ENCODE measurements at regions not wholly inside any gene's neighbourhood (a gene's known extent, or its start where the extent isn't known, plus 50 kb on each side); places are given as distances from the start of the nearest gene placed in this dataset.

GRCh38 chr16:55155815-55156214 is 168.2 kb upstream of the IRX6 start:
- Histone ChIP-seq H3K36me3 (ENCODE audit: control insufficient read depth, insufficient read depth, low read length) (no peaks in the 10 kb centered on the region), H3K27me3 (ENCODE audit: control insufficient read depth, insufficient read depth, low read length) (no peaks in the 10 kb centered on the region), H3K4me3 (ENCODE audit: low read depth, low read length) (no peak overlapping the region), H3K27ac (ENCODE audit: low read depth, low read length) (no peak overlapping the region), H3K9me3 (ENCODE audit: control insufficient read depth, insufficient read depth, low read length) (peaks cover 3% of the 10 kb centered on the region), H3K4me1 (ENCODE audit: control insufficient read depth, insufficient read depth, low read length) (no peaks in the 10 kb centered on the region)
- no peak for DNase-seq (ENCODE audit: low read depth in 4 of 6, low spot score in 6 of 6)
- 95% methylated on average over 6 of the region's 9 CpGs for WGBS (ENCODE audit: insufficient coverage)

- H3K27me3 ChIP-seq (ENCODE audit: control insufficient read depth, insufficient read depth, low read length), result peaks cover 5% of the 10 kb centered on the region
- WGBS (ENCODE audit: insufficient coverage), result 94% methylated on average over 6 of the region's 9 CpGs
- no peak overlapping the region for H3K27ac ChIP-seq (ENCODE audit: low read depth, low read length)
- H3K4me3 ChIP-seq (ENCODE audit: low read depth, low read length), result no peak overlapping the region
- no peak for DNase-seq (ENCODE audit: low read depth in 4 of 6, low spot score in 6 of 6)
- no peaks in the 10 kb centered on the region for H3K36me3 ChIP-seq (ENCODE audit: control insufficient read depth, insufficient read depth, low read length)
- H3K9me3 ChIP-seq (ENCODE audit: control insufficient read depth, insufficient read depth, low read length), result no peaks in the 10 kb centered on the region
- H3K4me1 ChIP-seq (ENCODE audit: control insufficient read depth, insufficient read depth, low read length), result no peaks in the 10 kb centered on the region
Measured at GRCh38 chr16:55169780-55170179, 154.2 kb upstream of the IRX6 start.

DNA sequence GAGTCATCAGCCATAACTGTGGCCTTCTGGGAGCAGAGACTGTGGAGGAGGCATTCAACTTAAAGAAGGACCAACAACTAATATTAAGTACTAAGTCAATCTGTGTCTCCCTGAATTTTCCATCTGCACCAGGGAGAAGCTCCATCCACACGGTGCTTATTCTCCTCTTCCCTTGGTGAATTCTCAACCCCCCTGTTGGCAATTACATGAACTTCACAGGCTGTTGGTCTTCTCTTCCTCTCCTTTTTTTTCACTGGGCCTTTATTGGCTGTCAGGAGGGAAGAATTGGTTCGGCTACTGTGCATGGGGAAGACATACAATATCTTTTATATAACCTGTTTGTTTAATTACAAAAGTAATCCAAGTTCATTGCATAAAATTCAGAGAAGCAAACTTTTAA is 152.8 kb upstream of the IRX6 start:
- H3K27ac ChIP-seq (ENCODE audit: low read depth, low read length), result no peak overlapping the region
- H3K27me3 ChIP-seq (ENCODE audit: control insufficient read depth, insufficient read depth, low read length), result peaks cover 9% of the 10 kb centered on the region
- H3K9me3 ChIP-seq (ENCODE audit: control insufficient read depth, insufficient read depth, low read length), result no peaks in the 10 kb centered on the region
- H3K4me1 ChIP-seq (ENCODE audit: control insufficient read depth, insufficient read depth, low read length), result peaks cover 2% of the 10 kb centered on the region
- WGBS (ENCODE audit: insufficient coverage), result 70% methylated on average over 1 of the region's 2 CpGs
- peak in 1 of 6 donors; percentile 2 for DNase-seq (ENCODE audit: low read depth in 4 of 6, low spot score in 6 of 6)
- H3K36me3 ChIP-seq (ENCODE audit: control insufficient read depth, insufficient read depth, low read length), result no peaks in the 10 kb centered on the region
- no peak overlapping the region for H3K4me3 ChIP-seq (ENCODE audit: low read depth, low read length)

DNA sequence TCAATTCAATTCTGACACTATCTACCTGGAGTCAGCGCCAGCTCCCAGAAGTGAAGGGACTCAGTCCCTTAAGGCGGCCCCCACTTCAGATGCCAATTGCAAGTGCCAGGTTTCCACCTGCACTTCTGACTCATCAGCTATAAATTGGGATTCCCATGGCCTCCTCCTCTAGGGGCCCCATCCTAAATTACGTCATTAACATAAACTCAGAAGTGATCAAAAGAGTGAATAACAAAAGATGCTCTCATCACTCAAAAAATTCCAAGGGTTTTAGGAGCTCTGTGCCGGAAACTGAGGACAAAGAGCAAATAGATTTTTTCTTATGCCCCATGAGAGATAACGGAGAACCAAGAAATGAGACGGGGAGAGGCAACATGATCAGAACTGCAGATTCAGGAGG is 148.6 kb upstream of the IRX6 start:
- H3K27me3 ChIP-seq (ENCODE audit: control insufficient read depth, insufficient read depth, low read length), result peaks cover 9% of the 10 kb centered on the region
- H3K9me3 ChIP-seq (ENCODE audit: control insufficient read depth, insufficient read depth, low read length), result peaks cover 2% of the 10 kb centered on the region
- H3K27ac ChIP-seq (ENCODE audit: low read depth, low read length), result no peak overlapping the region
- no peak overlapping the region for H3K4me3 ChIP-seq (ENCODE audit: low read depth, low read length)
- H3K36me3 ChIP-seq (ENCODE audit: control insufficient read depth, insufficient read depth, low read length), result no peaks in the 10 kb centered on the region
- DNase-seq (ENCODE audit: low read depth in 4 of 6, low spot score in 6 of 6), result no peak
- 76% methylated on average over 2 of the region's 6 CpGs for WGBS (ENCODE audit: insufficient coverage)
- peaks cover 16% of the 10 kb centered on the region for H3K4me1 ChIP-seq (ENCODE audit: control insufficient read depth, insufficient read depth, low read length)

- H3K4me1 ChIP-seq (ENCODE audit: control insufficient read depth, insufficient read depth, low read length), result peaks cover 16% of the 10 kb centered on the region
- WGBS (ENCODE audit: insufficient coverage), result 71% methylated on average over 2 of the region's 3 CpGs
- H3K4me3 ChIP-seq (ENCODE audit: low read depth, low read length), result no peak overlapping the region
- H3K27ac ChIP-seq (ENCODE audit: low read depth, low read length), result no peak overlapping the region
- H3K9me3 ChIP-seq (ENCODE audit: control insufficient read depth, insufficient read depth, low read length), result peaks cover 2% of the 10 kb centered on the region
- peak in 2 of 6 donors; percentile 6 to 59 for DNase-seq (ENCODE audit: low read depth in 4 of 6, low spot score in 6 of 6)
- H3K36me3 ChIP-seq (ENCODE audit: control insufficient read depth, insufficient read depth, low read length), result no peaks in the 10 kb centered on the region
- H3K27me3 ChIP-seq (ENCODE audit: control insufficient read depth, insufficient read depth, low read length), result peaks cover 9% of the 10 kb centered on the region
Measured at GRCh38 chr16:55176901-55177300, 147.1 kb upstream of the IRX6 start.

DNA sequence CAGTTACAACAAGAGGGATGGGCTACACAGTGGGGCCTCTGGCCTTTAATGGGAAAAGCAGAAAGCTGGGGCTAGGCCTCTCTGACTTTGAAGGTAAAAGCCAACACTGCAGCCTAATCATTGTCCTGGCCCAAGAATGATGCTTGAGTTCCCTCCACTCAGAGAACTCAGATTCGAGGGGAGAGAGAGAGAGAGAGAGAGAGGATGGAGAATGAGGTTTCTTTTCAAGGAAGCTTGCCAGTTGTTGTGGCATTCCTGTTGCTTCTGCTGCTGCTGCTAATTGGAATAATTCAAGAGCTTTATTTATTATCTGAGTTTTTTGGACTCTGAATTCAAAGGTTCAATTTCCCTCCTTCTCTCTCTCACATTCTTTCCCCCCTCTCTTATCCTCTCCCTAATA is 144.6 kb upstream of the IRX6 start:
- Histone ChIP-seq H3K27ac (ENCODE audit: low read depth, low read length) (peak overlapping the region; percentile 6), H3K4me3 (ENCODE audit: low read depth, low read length) (no peak overlapping the region), H3K27me3 (ENCODE audit: control insufficient read depth, insufficient read depth, low read length) (peaks cover 8% of the 10 kb centered on the region), H3K4me1 (ENCODE audit: control insufficient read depth, insufficient read depth, low read length) (peaks cover 16% of the 10 kb centered on the region), H3K36me3 (ENCODE audit: control insufficient read depth, insufficient read depth, low read length) (no peaks in the 10 kb centered on the region), H3K9me3 (ENCODE audit: control insufficient read depth, insufficient read depth, low read length) (peaks cover 2% of the 10 kb centered on the region)
- 50% methylated on average over 1 of the region's 1 CpG for WGBS (ENCODE audit: insufficient coverage)
- peak in 4 of 6 donors; percentile 1 to 55 (median 18) for DNase-seq (ENCODE audit: low read depth in 4 of 6, low spot score in 6 of 6)

- WGBS (ENCODE audit: insufficient coverage), result 33% methylated on average over 13 of the region's 15 CpGs
- H3K9me3 ChIP-seq (ENCODE audit: control insufficient read depth, insufficient read depth, low read length), result peaks cover 2% of the 10 kb centered on the region
- no peaks in the 10 kb centered on the region for H3K36me3 ChIP-seq (ENCODE audit: control insufficient read depth, insufficient read depth, low read length)
- peaks cover 8% of the 10 kb centered on the region for H3K27me3 ChIP-seq (ENCODE audit: control insufficient read depth, insufficient read depth, low read length)
- H3K4me1 ChIP-seq (ENCODE audit: control insufficient read depth, insufficient read depth, low read length), result peaks cover 16% of the 10 kb centered on the region
- DNase-seq (ENCODE audit: low read depth in 4 of 6, low spot score in 6 of 6), result peak in 5 of 6 donors; percentile 30 to 87 (median 48)
- H3K27ac ChIP-seq (ENCODE audit: low read depth, low read length), result peak overlapping the region; percentile 4
- H3K4me3 ChIP-seq (ENCODE audit: low read depth, low read length), result no peak overlapping the region
Measured at GRCh38 chr16:55179852-55180585, 144.0 kb upstream of the IRX6 start.

DNA sequence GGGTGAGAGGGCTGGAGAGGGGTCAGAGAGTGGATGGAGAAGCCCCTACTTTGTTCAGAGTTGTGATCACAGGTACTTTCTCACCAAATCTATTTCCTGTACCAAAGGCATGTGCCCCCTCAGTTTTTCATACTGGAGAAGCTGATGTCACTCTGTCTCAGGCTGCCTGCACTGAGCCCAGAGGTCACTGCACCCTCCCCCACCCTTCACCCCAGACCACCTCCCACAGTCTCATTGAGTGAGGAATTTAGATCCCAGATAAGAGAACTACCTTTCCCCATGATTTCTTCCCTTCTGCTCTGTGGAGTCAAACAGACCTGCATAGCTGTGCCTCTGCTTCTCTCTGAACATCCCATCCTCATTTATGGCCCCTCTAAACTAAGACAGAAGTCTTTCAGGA is 140.0 kb upstream of the IRX6 start:
- no peak for DNase-seq (ENCODE audit: low read depth in 4 of 6, low spot score in 6 of 6)
- H3K4me3 ChIP-seq (ENCODE audit: low read depth, low read length), result no peak overlapping the region
- peaks cover 10% of the 10 kb centered on the region for H3K27me3 ChIP-seq (ENCODE audit: control insufficient read depth, insufficient read depth, low read length)
- H3K36me3 ChIP-seq (ENCODE audit: control insufficient read depth, insufficient read depth, low read length), result no peaks in the 10 kb centered on the region
- H3K4me1 ChIP-seq (ENCODE audit: control insufficient read depth, insufficient read depth, low read length), result peaks cover 15% of the 10 kb centered on the region
- no peak overlapping the region for H3K27ac ChIP-seq (ENCODE audit: low read depth, low read length)
- H3K9me3 ChIP-seq (ENCODE audit: control insufficient read depth, insufficient read depth, low read length), result no peaks in the 10 kb centered on the region

DNA sequence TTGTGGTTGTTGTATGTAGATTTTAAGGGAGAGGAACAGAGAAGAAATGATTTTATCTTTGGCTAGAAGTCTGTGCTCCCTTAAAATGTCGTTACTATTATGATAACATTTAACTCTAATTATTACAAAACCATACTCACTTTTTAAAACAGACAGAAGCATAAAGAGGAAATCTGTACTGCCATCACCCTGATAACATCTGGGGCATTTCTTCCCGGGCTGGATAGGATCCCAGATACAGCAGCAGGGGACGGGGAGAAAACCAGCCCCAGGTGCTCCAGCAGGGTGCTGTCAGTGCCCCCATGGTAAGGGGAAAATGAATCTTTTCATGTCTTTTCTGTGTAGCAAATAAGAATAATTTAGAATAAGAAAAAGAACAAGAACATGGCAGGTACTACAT is 139.4 kb upstream of the IRX6 start:
- no peak overlapping the region for H3K4me3 ChIP-seq (ENCODE audit: low read depth, low read length)
- H3K27me3 ChIP-seq (ENCODE audit: control insufficient read depth, insufficient read depth, low read length), result peaks cover 10% of the 10 kb centered on the region
- no CpG with 5 or more reads among the region's 3 CpGs for WGBS (ENCODE audit: insufficient coverage)
- no peaks in the 10 kb centered on the region for H3K36me3 ChIP-seq (ENCODE audit: control insufficient read depth, insufficient read depth, low read length)
- H3K27ac ChIP-seq (ENCODE audit: low read depth, low read length), result no peak overlapping the region
- peaks cover 12% of the 10 kb centered on the region for H3K4me1 ChIP-seq (ENCODE audit: control insufficient read depth, insufficient read depth, low read length)
- no peaks in the 10 kb centered on the region for H3K9me3 ChIP-seq (ENCODE audit: control insufficient read depth, insufficient read depth, low read length)
- no peak for DNase-seq (ENCODE audit: low read depth in 4 of 6, low spot score in 6 of 6)

DNA sequence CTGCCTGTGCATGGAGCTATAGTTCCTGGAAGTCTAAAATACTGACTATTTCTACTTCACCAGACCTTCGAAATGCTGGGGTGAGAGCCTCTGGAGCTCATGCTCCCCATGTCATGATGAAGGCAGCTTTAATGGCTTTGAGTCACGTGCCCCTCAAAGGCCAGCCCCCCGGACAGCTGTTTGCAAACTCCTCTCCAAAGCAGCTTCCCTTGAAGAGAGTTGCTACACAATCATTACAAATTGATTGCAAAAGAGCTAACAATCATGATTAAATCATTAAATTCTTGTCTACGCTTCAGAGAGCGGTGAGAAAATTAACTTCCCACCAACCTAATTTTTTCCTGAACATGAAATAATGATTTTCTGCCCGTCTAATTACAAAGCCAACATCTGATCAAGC is 134.8 kb upstream of the IRX6 start:
- Histone ChIP-seq H3K27ac (ENCODE audit: low read depth, low read length) (no peak overlapping the region), H3K9me3 (ENCODE audit: control insufficient read depth, insufficient read depth, low read length) (peaks cover 3% of the 10 kb centered on the region), H3K4me1 (ENCODE audit: control insufficient read depth, insufficient read depth, low read length) (peaks cover 11% of the 10 kb centered on the region), H3K27me3 (ENCODE audit: control insufficient read depth, insufficient read depth, low read length) (peaks cover 20% of the 10 kb centered on the region), H3K4me3 (ENCODE audit: low read depth, low read length) (no peak overlapping the region), H3K36me3 (ENCODE audit: control insufficient read depth, insufficient read depth, low read length) (no peaks in the 10 kb centered on the region)
- DNase-seq (ENCODE audit: low read depth in 4 of 6, low spot score in 6 of 6), result peak in 3 of 6 donors; percentile 7 to 93 (median 19)
- 11% methylated on average over 3 of the region's 6 CpGs for WGBS (ENCODE audit: insufficient coverage)

All from spinal cord (tissue), 9 donors.